ENCODE measurements at regions not wholly inside any gene's neighbourhood (a gene's known extent, or its start where the extent isn't known, plus 50 kb on each side); places are given as distances from the start of the nearest gene placed in this dataset.

DNA sequence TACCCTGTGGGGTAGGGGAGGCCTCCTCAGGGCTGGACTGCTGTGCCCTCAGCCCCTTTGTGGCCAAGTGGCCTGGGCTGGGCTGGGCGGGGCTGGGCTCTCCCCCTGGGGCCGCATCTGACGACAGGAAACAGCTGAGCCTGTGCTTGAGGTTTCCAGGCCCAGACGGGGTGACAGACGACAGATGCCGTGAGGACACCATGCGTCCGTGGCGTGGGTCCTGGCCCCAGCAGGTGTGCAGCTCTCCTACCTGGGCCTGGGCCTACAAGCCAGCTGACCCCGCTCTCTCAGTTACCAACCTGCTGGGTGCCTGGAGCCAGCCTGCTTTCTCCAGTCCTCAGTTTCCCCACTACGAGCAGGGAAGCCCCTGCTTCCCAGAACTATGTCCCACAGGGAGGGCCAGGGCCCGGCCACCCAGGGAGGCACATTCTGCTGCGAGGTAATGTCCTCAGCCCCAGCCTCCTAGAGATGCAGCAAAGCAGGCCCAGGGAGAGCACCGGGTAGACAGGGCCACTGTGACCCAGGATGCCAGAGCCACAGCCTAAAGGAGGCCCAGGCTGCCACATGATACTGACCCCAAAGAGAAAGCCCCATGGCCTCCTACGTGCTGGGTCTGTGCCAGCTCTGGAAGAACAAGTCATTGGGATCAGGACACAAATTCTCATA, 181.3 kb downstream of the IGLL1 start:
- DNase-seq (ENCODE audit: extremely low read depth in 1 of 4, low spot score in 3 of 4) (no peak), FAIRE-seq (no peak), ATAC-seq (no peak)
- no peaks in the 10 kb centered on the region for H3K9me1 ChIP-seq (ENCODE audit: control insufficient read depth, insufficient read depth, low read length)
- H3K27ac ChIP-seq (ENCODE audit: extremely low read depth, low read depth, low read length) = no peak overlapping the region
- no peak overlapping the region for H3K9ac ChIP-seq (ENCODE audit: insufficient read depth in 1 of 2, low read depth in 2 of 2, low read length in 2 of 2)
- H3K27me3 ChIP-seq (ENCODE audit: control insufficient read depth in 2 of 2, insufficient read depth in 2 of 2, low read length in 2 of 2) = no peaks in the 10 kb centered on the region
- H2AFZ ChIP-seq (ENCODE audit: low read depth, low read length) = no peak overlapping the region
- BruUV-seq (replicated peaks) = no TSS peak
- H3K79me2 ChIP-seq (ENCODE audit: control insufficient read depth, insufficient read depth, low read length) = no peaks in the 10 kb centered on the region
- no peaks in the 10 kb centered on the region for H3K9me3 ChIP-seq (replicated peaks; ENCODE audit: control insufficient read depth, insufficient read depth, low read depth, low read length)
- ChIA-PET POLR2A (no interaction called here), CTCF (ENCODE audit: low intra/inter-chr PET ratio) (no interaction called here)
- H3K4me1 ChIP-seq (replicated peaks in 1 of 2; ENCODE audit: control insufficient read depth in 2 of 2, insufficient read depth in 2 of 2, low read length in 2 of 2) = peaks cover 9 to 38% of the 10 kb centered on the region in 2 experiments
- 26% methylated on average over 5 of the region's 15 CpGs for WGBS (ENCODE audit: insufficient coverage, low coverage, missing lambda C conversion rate)
- no peak overlapping the region for H3K4me3 ChIP-seq
- intact Hi-C loops (cut with micrococcal nuclease) = no loop called here
- no peaks in the 10 kb centered on the region for H3K36me3 ChIP-seq (ENCODE audit: control insufficient read depth, insufficient read depth, low read length)
- H3K4me2 ChIP-seq (ENCODE audit: insufficient read depth, low read length) = no peak overlapping the region
- no peaks in the 10 kb centered on the region for H4K20me1 ChIP-seq (replicated peaks; ENCODE audit: control insufficient read depth, insufficient read depth, low read length)
- no peak for TF ChIP-seq NEUROD1 (IDR thresholded peaks at IDR 0.05; ENCODE audit: borderline replicate concordance, low read depth, low read length, partially characterized antibody)
- no peak for TF ChIP-seq NR1H2 (CRISPR knock-in tag; IDR thresholded peaks at IDR 0.05)
- no peak for TF ChIP-seq ZNF174 (CRISPR knock-in tag; IDR thresholded peaks at IDR 0.05)
- no peak for TF ChIP-seq SETDB1 (IDR thresholded peaks at IDR 0.05; ENCODE audit: low read length)
- TF ChIP-seq JUN (IDR thresholded peaks at IDR 0.05; ENCODE audit: borderline replicate concordance, low read depth, low read length) = no peak
- no peak for TF ChIP-seq JUN (CRISPR knock-in tag; IDR thresholded peaks at IDR 0.05; ENCODE audit: borderline replicate concordance)
- TF ChIP-seq PHB (CRISPR knock-in tag; IDR thresholded peaks at IDR 0.05) = no peak
- TF ChIP-seq COPS2 (conservative IDR thresholded peaks at IDR 0.05) = no peak
- no peak for TF ChIP-seq ZNF408 (CRISPR knock-in tag; IDR thresholded peaks at IDR 0.05; ENCODE audit: low read depth)
- TF ChIP-seq, protein P1, sequence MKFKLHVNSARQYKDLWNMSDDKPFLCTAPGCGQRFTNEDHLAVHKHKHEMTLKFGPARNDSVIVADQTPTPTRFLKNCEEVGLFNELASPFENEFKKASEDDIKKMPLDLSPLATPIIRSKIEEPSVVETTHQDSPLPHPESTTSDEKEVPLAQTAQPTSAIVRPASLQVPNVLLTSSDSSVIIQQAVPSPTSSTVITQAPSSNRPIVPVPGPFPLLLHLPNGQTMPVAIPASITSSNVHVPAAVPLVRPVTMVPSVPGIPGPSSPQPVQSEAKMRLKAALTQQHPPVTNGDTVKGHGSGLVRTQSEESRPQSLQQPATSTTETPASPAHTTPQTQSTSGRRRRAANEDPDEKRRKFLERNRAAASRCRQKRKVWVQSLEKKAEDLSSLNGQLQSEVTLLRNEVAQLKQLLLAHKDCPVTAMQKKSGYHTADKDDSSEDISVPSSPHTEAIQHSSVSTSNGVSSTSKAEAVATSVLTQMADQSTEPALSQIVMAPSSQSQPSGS (CRISPR knock-in tag; IDR thresholded peaks at IDR 0.05) = no peak
- no peak for TF ChIP-seq ZNF589 (CRISPR knock-in tag; IDR thresholded peaks at IDR 0.05; ENCODE audit: low read depth)
- TF ChIP-seq CREBBP (IDR thresholded peaks at IDR 0.05; ENCODE audit: low read depth, low read length) = no peak
- TF ChIP-seq HNRNPUL1 (IDR thresholded peaks at IDR 0.05; ENCODE audit: low read length) = no peak
- in situ Hi-C loops (cut with MboI) = loop anchor here (5.0 to 25.0 kb wide), 2 partner anchors 77 to 437 kb away; no protein-coding TSS in a partner anchor

All from K562 (cell line).